IPS-18c (cell line): ENCODE measurements at regions not wholly inside any gene's neighbourhood (a gene's known extent, or its start where the extent isn't known, plus 50 kb on each side); places are given as distances from the start of the nearest gene placed in this dataset.
A peak's percentile ranks its signal among the peaks of the same experiment; 100 is the strongest.
"Not testable (repeated sequence)": the region's sequence is repeated elsewhere in the genome, so short reads cannot be mapped to it uniquely, and the experiment has no call there.

Experiments
- H3K4me3 ChIP-seq: 2 replicates; pipeline ENCODE4 v1.7.0; 2013; ENCODE audit warnings: low read depth, mild to moderate bottlenecking, low read length, moderate library complexity; ENCODE audit not compliant: insufficient read depth
- H3K9me3 ChIP-seq: one replicate; pipeline ENCODE4 v1.6.1; 2013; ENCODE audit warnings: mild to moderate bottlenecking, low read length, moderate library complexity; ENCODE audit not compliant: control insufficient read depth, insufficient read depth

- no peaks in the 10 kb centered on the region for H3K9me3 ChIP-seq
- H3K4me3 ChIP-seq, result no peak overlapping the region
Observed at GRCh38 chr6:100237821-100238220, 226.9 kb downstream of the SIM1 start.

- H3K9me3 ChIP-seq, result no peaks in the 10 kb centered on the region
- no peak overlapping the region for H3K4me3 ChIP-seq
Observed at GRCh38 chr6:100236389-100236788, 228.3 kb downstream of the SIM1 start.

GRCh38 chr6:100235631-100236030 lies 229.1 kb downstream of the SIM1 start:
- Histone ChIP-seq H3K4me3 (no peak overlapping the region), H3K9me3 (no peaks in the 10 kb centered on the region)

- H3K9me3 ChIP-seq, result no peaks in the 10 kb centered on the region
- H3K4me3 ChIP-seq, result no peak overlapping the region
Observed at GRCh38 chr6:100234625-100235024, 230.1 kb downstream of the SIM1 start.

GRCh38 chr6:100232781-100233573 lies 231.7 kb downstream of the SIM1 start:
- Histone ChIP-seq H3K4me3 (no peak overlapping the region), H3K9me3 (no peaks in the 10 kb centered on the region)

GRCh38 chr6:100230953-100231316 lies 233.8 kb downstream of the SIM1 start:
- H3K9me3 ChIP-seq, result no peaks in the 10 kb centered on the region
- no peak overlapping the region for H3K4me3 ChIP-seq

GRCh38 chr6:100230115-100230952 lies 234.4 kb downstream of the SIM1 start:
- H3K4me3 ChIP-seq, result no peak overlapping the region
- no peaks in the 10 kb centered on the region for H3K9me3 ChIP-seq

GRCh38 chr6:100229512-100229911 lies 235.2 kb downstream of the SIM1 start:
- H3K4me3 ChIP-seq, result no peak overlapping the region

GRCh38 chr6:100228834-100229441 lies 234.9 kb upstream of the MCHR2 start:
- Histone ChIP-seq H3K4me3 (peak overlapping the region; percentile 37; the same call in 1 of the 2 replicates), H3K9me3 (no peaks in the 10 kb centered on the region)

More at GRCh38 chr6:100229512-100229911, 235.2 kb downstream of the SIM1 start:
- no peaks in the 10 kb centered on the region for H3K9me3 ChIP-seq

- peak overlapping the region; percentile 37; the same call in 1 of the 2 replicates for H3K4me3 ChIP-seq
- H3K9me3 ChIP-seq, result no peaks in the 10 kb centered on the region
Observed at GRCh38 chr6:100228437-100228833, 234.4 kb upstream of the MCHR2 start.

GRCh38 chr6:100226811-100227210 lies 232.8 kb upstream of the MCHR2 start:
- no peaks in the 10 kb centered on the region for H3K9me3 ChIP-seq
- H3K4me3 ChIP-seq, result no peak overlapping the region

GRCh38 chr6:100223952-100224351 lies 229.9 kb upstream of the MCHR2 start:
- not testable (repeated sequence) for H3K9me3 ChIP-seq, H3K4me3 ChIP-seq

- Histone ChIP-seq H3K9me3 (no peaks in the 10 kb centered on the region), H3K4me3 (no peak overlapping the region)
Observed at GRCh38 chr6:100220543-100220942, 226.5 kb upstream of the MCHR2 start.

GRCh38 chr6:100217225-100218012 lies 223.4 kb upstream of the MCHR2 start:
- no peak overlapping the region for H3K4me3 ChIP-seq

GRCh38 chr6:100216760-100217159 lies 222.7 kb upstream of the MCHR2 start:
- Histone ChIP-seq H3K4me3 (no peak overlapping the region), H3K9me3 (no peaks in the 10 kb centered on the region)

More at GRCh38 chr6:100217225-100218012, 223.4 kb upstream of the MCHR2 start:
- no peaks in the 10 kb centered on the region for H3K9me3 ChIP-seq

- no peak overlapping the region for H3K4me3 ChIP-seq
Observed at GRCh38 chr6:100212131-100212530, 218.1 kb upstream of the MCHR2 start.

More at GRCh38 chr6:100212131-100212530, 218.1 kb upstream of the MCHR2 start:
- no peaks in the 10 kb centered on the region for H3K9me3 ChIP-seq
